BLaER1 (cell line): ENCODE measurements at regions not wholly inside any gene's neighbourhood (a gene's known extent, or its start where the extent isn't known, plus 50 kb on each side); places are given as distances from the start of the nearest gene placed in this dataset.
"Not testable (repeated sequence)": the region's sequence is repeated elsewhere in the genome, so short reads cannot be mapped to it uniquely, and the experiment has no call there.

Experiments
- H3K27ac ChIP-seq: shearing (Covaris generic); formaldehyde crosslinking; 2 replicates; pipeline ENCODE4 v1.8.1; 2022
- H3K27me3 ChIP-seq: shearing (Covaris generic); formaldehyde crosslinking; 2 replicates; pipeline ENCODE4 v1.8.1; 2022
- H3K36me3 ChIP-seq: shearing (Covaris generic); formaldehyde crosslinking; 2 replicates; pipeline ENCODE4 v1.8.1; 2022
- H3K4me1 ChIP-seq: shearing (Covaris generic); formaldehyde crosslinking; 2 replicates; pipeline ENCODE4 v1.8.1; 2022
- H3K4me2 ChIP-seq: shearing (Covaris generic); formaldehyde crosslinking; 2 replicates; pipeline ENCODE4 v1.8.1; 2022
- H3K4me3 ChIP-seq: shearing (Covaris generic); formaldehyde crosslinking; 2 replicates; pipeline ENCODE4 v1.8.1; 2022
- H3K9ac ChIP-seq: shearing (Covaris generic); formaldehyde crosslinking; 2 replicates; pipeline ENCODE4 v1.8.1; 2022
- H3K9me3 ChIP-seq: shearing (Covaris generic); formaldehyde crosslinking; 2 replicates; pipeline ENCODE4 v1.8.1; 2022
- H4K20me1 ChIP-seq: shearing (Covaris generic); formaldehyde crosslinking; 2 replicates; pipeline ENCODE4 v1.8.1; 2022
- Cebpa-rat ChIP-seq: shearing (Covaris generic); IDR thresholded peaks from 2 replicates; pipeline ENCODE4 v1.8.1; 2022

- Histone ChIP-seq H4K20me1 (no peaks in the 10 kb centered on the region), H3K4me3 (no peak overlapping the region), H3K9ac (no peak overlapping the region), H3K27ac (no peak overlapping the region), H3K4me2 (no peak overlapping the region), H3K36me3 (no peaks in the 10 kb centered on the region), H3K4me1 (no peaks in the 10 kb centered on the region), H3K9me3 (no peaks in the 10 kb centered on the region), H3K27me3 (no peaks in the 10 kb centered on the region)
- TF ChIP-seq Cebpa-rat: no peak
These were observed 1432.4 kb downstream of the FAM181B start for GRCh38 chr11:81301166-81301830.

- H3K4me3 ChIP-seq: no peak overlapping the region
- H3K4me1 ChIP-seq: peaks cover 10% of the 10 kb centered on the region
- no peaks in the 10 kb centered on the region for H4K20me1 ChIP-seq
- H3K36me3 ChIP-seq: no peaks in the 10 kb centered on the region
- H3K27me3 ChIP-seq: no peaks in the 10 kb centered on the region
- no peaks in the 10 kb centered on the region for H3K9me3 ChIP-seq
- no peak overlapping the region for H3K27ac ChIP-seq
- peak overlapping the region; percentile 32; the same call in 1 of the 2 replicates for H3K4me2 ChIP-seq
- H3K9ac ChIP-seq: no peak overlapping the region
- no peak for TF ChIP-seq Cebpa-rat
These were observed 1446.7 kb downstream of the FAM181B start for GRCh38 chr11:81286959-81287358.

GRCh38 chr11:81286550-81286949, 1447.1 kb downstream of the FAM181B start:
- Histone ChIP-seq H3K9ac (no peak overlapping the region), H3K4me2 (no peak overlapping the region), H3K4me3 (no peak overlapping the region), H3K9me3 (no peaks in the 10 kb centered on the region), H3K27me3 (no peaks in the 10 kb centered on the region), H4K20me1 (no peaks in the 10 kb centered on the region), H3K27ac (no peak overlapping the region), H3K4me1 (peaks cover 10% of the 10 kb centered on the region), H3K36me3 (no peaks in the 10 kb centered on the region)
- no peak for TF ChIP-seq Cebpa-rat

GRCh38 chr11:81280228-81280627, 1453.4 kb downstream of the FAM181B start:
- H3K27me3 ChIP-seq, H3K4me3 ChIP-seq, H3K9ac ChIP-seq, H3K4me2 ChIP-seq, H3K36me3 ChIP-seq, H4K20me1 ChIP-seq, H3K9me3 ChIP-seq, H3K4me1 ChIP-seq, H3K27ac ChIP-seq: not testable (repeated sequence)

- no peak for TF ChIP-seq Cebpa-rat
- Histone ChIP-seq H3K9ac (no peak overlapping the region), H3K36me3 (no peaks in the 10 kb centered on the region), H3K27me3 (no peaks in the 10 kb centered on the region), H3K27ac (no peak overlapping the region), H4K20me1 (no peaks in the 10 kb centered on the region), H3K9me3 (no peaks in the 10 kb centered on the region), H3K4me2 (no peak overlapping the region), H3K4me1 (no peaks in the 10 kb centered on the region), H3K4me3 (no peak overlapping the region)
These were observed 1454.7 kb downstream of the FAM181B start for GRCh38 chr11:81278991-81279390.

GRCh38 chr11:81270686-81271085, 1463.0 kb downstream of the FAM181B start:
- no peak overlapping the region for H3K27ac ChIP-seq
- H3K36me3 ChIP-seq: no peaks in the 10 kb centered on the region
- H4K20me1 ChIP-seq: no peaks in the 10 kb centered on the region
- no peak for TF ChIP-seq Cebpa-rat
- H3K4me2 ChIP-seq: no peak overlapping the region
- H3K4me1 ChIP-seq: no peaks in the 10 kb centered on the region
- H3K4me3 ChIP-seq: no peak overlapping the region
- no peaks in the 10 kb centered on the region for H3K27me3 ChIP-seq
- no peaks in the 10 kb centered on the region for H3K9me3 ChIP-seq
- H3K9ac ChIP-seq: no peak overlapping the region

GRCh38 chr11:81267246-81267645, 1466.4 kb downstream of the FAM181B start:
- no peaks in the 10 kb centered on the region for H3K9me3 ChIP-seq
- no peak overlapping the region for H3K9ac ChIP-seq
- no peak overlapping the region for H3K4me3 ChIP-seq
- no peak overlapping the region for H3K27ac ChIP-seq
- no peak for TF ChIP-seq Cebpa-rat
- no peak overlapping the region for H3K4me2 ChIP-seq
- H3K36me3 ChIP-seq: no peaks in the 10 kb centered on the region
- no peaks in the 10 kb centered on the region for H3K4me1 ChIP-seq
- H3K27me3 ChIP-seq: no peaks in the 10 kb centered on the region
- no peaks in the 10 kb centered on the region for H4K20me1 ChIP-seq

GRCh38 chr11:81259471-81259870, 1474.2 kb downstream of the FAM181B start:
- no peak for TF ChIP-seq Cebpa-rat
- Histone ChIP-seq H4K20me1 (no peaks in the 10 kb centered on the region), H3K4me2 (no peak overlapping the region)

GRCh38 chr11:81255895-81256294, 1477.8 kb downstream of the FAM181B start:
- no peaks in the 10 kb centered on the region for H3K36me3 ChIP-seq
- no peak overlapping the region for H3K4me2 ChIP-seq
- H3K27ac ChIP-seq: no peak overlapping the region
- no peaks in the 10 kb centered on the region for H3K9me3 ChIP-seq
- H3K4me1 ChIP-seq: no peaks in the 10 kb centered on the region
- H3K27me3 ChIP-seq: no peaks in the 10 kb centered on the region
- no peak for TF ChIP-seq Cebpa-rat
- H4K20me1 ChIP-seq: no peaks in the 10 kb centered on the region
- H3K4me3 ChIP-seq: no peak overlapping the region
- no peak overlapping the region for H3K9ac ChIP-seq

More at GRCh38 chr11:81259471-81259870, 1474.2 kb downstream of the FAM181B start:
- H3K36me3 ChIP-seq: no peaks in the 10 kb centered on the region
- no peaks in the 10 kb centered on the region for H3K9me3 ChIP-seq
- H3K4me3 ChIP-seq: no peak overlapping the region
- H3K9ac ChIP-seq: no peak overlapping the region
- no peaks in the 10 kb centered on the region for H3K27me3 ChIP-seq
- H3K27ac ChIP-seq: no peak overlapping the region
- H3K4me1 ChIP-seq: no peaks in the 10 kb centered on the region

- Histone ChIP-seq H3K4me3 (no peak overlapping the region), H3K27me3 (no peaks in the 10 kb centered on the region), H4K20me1 (no peaks in the 10 kb centered on the region), H3K9me3 (no peaks in the 10 kb centered on the region), H3K36me3 (no peaks in the 10 kb centered on the region), H3K27ac (no peak overlapping the region), H3K4me1 (no peaks in the 10 kb centered on the region), H3K9ac (no peak overlapping the region), H3K4me2 (no peak overlapping the region)
- TF ChIP-seq Cebpa-rat: no peak
These were observed 1480.4 kb downstream of the FAM181B start for GRCh38 chr11:81253244-81253643.

- H4K20me1 ChIP-seq: no peaks in the 10 kb centered on the region
- no peak overlapping the region for H3K27ac ChIP-seq
- no peaks in the 10 kb centered on the region for H3K9me3 ChIP-seq
- no peaks in the 10 kb centered on the region for H3K36me3 ChIP-seq
- H3K4me2 ChIP-seq: no peak overlapping the region
- no peak for TF ChIP-seq Cebpa-rat
- no peak overlapping the region for H3K4me3 ChIP-seq
- no peaks in the 10 kb centered on the region for H3K4me1 ChIP-seq
- H3K27me3 ChIP-seq: no peaks in the 10 kb centered on the region
- no peak overlapping the region for H3K9ac ChIP-seq
These were observed 1486.7 kb downstream of the FAM181B start for GRCh38 chr11:81246941-81247340.
